MM.1S (cell line): ENCODE measurements at regions not wholly inside any gene's neighbourhood (a gene's known extent, or its start where the extent isn't known, plus 50 kb on each side); places are given as distances from the start of the nearest gene placed in this dataset.

Experiments used
- EZH2 ChIP-seq: fragments of 300-600 bp; sonication (generic); optimal IDR thresholded peaks from 2 replicates; pipeline ENCODE3; 2017; ENCODE audit warnings: low read depth, mild to moderate bottlenecking, antibody characterized with exemption, low read length, mixed read lengths
- EZH2phosphoT487 ChIP-seq: fragments of 300-600 bp; sonication (generic); IDR thresholded peaks from 2 replicates; pipeline ENCODE4 v1.6.1; 2018; ENCODE audit warnings: antibody characterized with exemption, low read length
- TF ChIP-seq, protein P1 (sequence below): fragments of 300-600 bp; sonication (generic); IDR thresholded peaks from 2 replicates; pipeline ENCODE4 v1.5.1; 2016; ENCODE audit warnings: antibody characterized with exemption, low read length, mixed read lengths

DNA sequence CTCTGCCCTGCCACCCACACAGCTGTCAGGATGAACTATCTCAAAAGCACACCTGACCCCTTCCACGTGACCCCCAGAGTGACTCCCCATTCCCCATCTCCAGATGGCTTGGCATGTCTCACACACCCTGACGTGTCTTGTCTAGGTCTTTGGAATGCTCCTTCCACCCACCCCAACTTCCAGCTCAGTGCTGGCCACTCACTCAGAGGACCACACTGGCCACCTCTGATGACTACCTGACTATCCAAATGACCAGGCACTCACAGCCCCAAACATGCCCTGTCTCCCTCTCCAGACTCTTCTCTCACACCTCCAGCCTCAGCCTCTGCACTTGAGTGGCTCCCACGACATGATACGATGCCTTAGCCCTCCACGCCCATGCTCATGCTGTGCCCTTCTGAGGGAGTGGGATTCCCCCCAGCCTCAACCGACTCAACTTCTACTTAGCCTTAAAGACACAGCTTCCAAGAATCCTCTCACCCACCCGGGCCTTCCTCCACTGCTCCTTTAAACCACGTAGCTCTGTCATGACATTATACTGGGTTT is 259.4 kb downstream of the BUD13 start:
- TF ChIP-seq, protein P1, sequence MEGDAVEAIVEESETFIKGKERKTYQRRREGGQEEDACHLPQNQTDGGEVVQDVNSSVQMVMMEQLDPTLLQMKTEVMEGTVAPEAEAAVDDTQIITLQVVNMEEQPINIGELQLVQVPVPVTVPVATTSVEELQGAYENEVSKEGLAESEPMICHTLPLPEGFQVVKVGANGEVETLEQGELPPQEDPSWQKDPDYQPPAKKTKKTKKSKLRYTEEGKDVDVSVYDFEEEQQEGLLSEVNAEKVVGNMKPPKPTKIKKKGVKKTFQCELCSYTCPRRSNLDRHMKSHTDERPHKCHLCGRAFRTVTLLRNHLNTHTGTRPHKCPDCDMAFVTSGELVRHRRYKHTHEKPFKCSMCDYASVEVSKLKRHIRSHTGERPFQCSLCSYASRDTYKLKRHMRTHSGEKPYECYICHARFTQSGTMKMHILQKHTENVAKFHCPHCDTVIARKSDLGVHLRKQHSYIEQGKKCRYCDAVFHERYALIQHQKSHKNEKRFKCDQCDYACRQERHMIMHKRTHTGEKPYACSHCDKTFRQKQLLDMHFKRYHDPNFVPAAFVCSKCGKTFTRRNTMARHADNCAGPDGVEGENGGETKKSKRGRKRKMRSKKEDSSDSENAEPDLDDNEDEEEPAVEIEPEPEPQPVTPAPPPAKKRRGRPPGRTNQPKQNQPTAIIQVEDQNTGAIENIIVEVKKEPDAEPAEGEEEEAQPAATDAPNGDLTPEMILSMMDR = no peak
- TF ChIP-seq EZH2 (no peak), EZH2phosphoT487 (no peak)
